HG03442 (cell line): ENCODE measurements at regions not wholly inside any gene's neighbourhood (a gene's known extent, or its start where the extent isn't known, plus 50 kb on each side); places are given as distances from the start of the nearest gene placed in this dataset.

Source experiments
- ATAC-seq: cut with Tn5 transposase; IDR thresholded peaks from one replicate; pipeline ENCODE4 v1.9.1; 2021; ENCODE audit warnings: mild to moderate bottlenecking, moderate library complexity; ENCODE audit not compliant: unreplicated experiment

- ATAC-seq = no peak
Measured at GRCh38 chr22:47748957-47749356, 986.5 kb downstream of the TBC1D22A start.

- no peak for ATAC-seq
Measured at GRCh38 chr22:47748271-47748670, 985.8 kb downstream of the TBC1D22A start.

GRCh38 chr22:47740109-47740805 lies 977.8 kb downstream of the TBC1D22A start:
- no peak for ATAC-seq

GRCh38 chr22:47739291-47740015 lies 977.0 kb downstream of the TBC1D22A start:
- ATAC-seq = no peak

GRCh38 chr22:47738472-47739013 lies 976.1 kb downstream of the TBC1D22A start:
- ATAC-seq = no peak

GRCh38 chr22:47736186-47737034 lies 974.0 kb downstream of the TBC1D22A start:
- no peak for ATAC-seq

- ATAC-seq = no peak
Measured at GRCh38 chr22:47734511-47734910, 972.1 kb downstream of the TBC1D22A start.

- ATAC-seq = no peak
Measured at GRCh38 chr22:47727641-47728040, 965.2 kb downstream of the TBC1D22A start.

- no peak for ATAC-seq
Measured at GRCh38 chr22:47724751-47725150, 962.3 kb downstream of the TBC1D22A start.

GRCh38 chr22:47724030-47724429 lies 961.6 kb downstream of the TBC1D22A start:
- ATAC-seq = no peak

- no peak for ATAC-seq
Measured at GRCh38 chr22:47718337-47718736, 955.9 kb downstream of the TBC1D22A start.

- ATAC-seq = no peak
Measured at GRCh38 chr22:47716890-47717615, 954.6 kb downstream of the TBC1D22A start.

- ATAC-seq = no peak
Measured at GRCh38 chr22:47715866-47716578, 953.6 kb downstream of the TBC1D22A start.

- ATAC-seq = no peak
Measured at GRCh38 chr22:47713941-47714340, 951.5 kb downstream of the TBC1D22A start.

- ATAC-seq = no peak
Measured at GRCh38 chr22:47710135-47710534, 947.7 kb downstream of the TBC1D22A start.

- ATAC-seq = no peak
Measured at GRCh38 chr22:47705350-47705749, 942.9 kb downstream of the TBC1D22A start.

- no peak for ATAC-seq
Measured at GRCh38 chr22:47698906-47699305, 936.5 kb downstream of the TBC1D22A start.

GRCh38 chr22:47697861-47698260 lies 935.4 kb downstream of the TBC1D22A start:
- no peak for ATAC-seq

- ATAC-seq = no peak
Measured at GRCh38 chr22:47696776-47697175, 934.3 kb downstream of the TBC1D22A start.

- ATAC-seq = no peak
Measured at GRCh38 chr22:47695176-47695575, 932.7 kb downstream of the TBC1D22A start.
